MM.1S (cell line): ENCODE measurements at regions not wholly inside any gene's neighbourhood (a gene's known extent, or its start where the extent isn't known, plus 50 kb on each side); places are given as distances from the start of the nearest gene placed in this dataset.

Source experiments
- DNase-seq: peaks from one replicate; pipeline ENCODE4 v3.0.0-alpha.2; 2015
- H2AFZ ChIP-seq: fragments of 300-600 bp; sonication (generic); 2 replicates; pipeline ENCODE4 v1.6.0; 2016; ENCODE audit warnings: antibody characterized with exemption, low read length
- H3F3A ChIP-seq: fragments of 300-600 bp; sonication (generic); 2 replicates; pipeline ENCODE4 v1.6.1; 2016; ENCODE audit warnings: mild to moderate bottlenecking, antibody characterized with exemption, low read length, moderate library complexity, mixed read lengths; ENCODE audit not compliant: insufficient read depth
- H3K27ac ChIP-seq: fragments of 300-600 bp; sonication (generic); 2 replicates; pipeline ENCODE4 v1.5.1; 2016; ENCODE audit warnings: mild to moderate bottlenecking, low read length
- H3K27me3 ChIP-seq: fragments of 300-600 bp; sonication (generic); replicated peaks from 2 replicates; pipeline ENCODE4 v1.6.0; 2016; ENCODE audit warnings: low read length; ENCODE audit not compliant: insufficient read depth
- H3K36me3 ChIP-seq: fragments of 300-600 bp; sonication (generic); replicated peaks from 2 replicates; pipeline ENCODE4 v1.6.1; 2016; ENCODE audit warnings: mild to moderate bottlenecking, low read length, mixed read lengths; ENCODE audit not compliant: insufficient read depth
- H3K4me1 ChIP-seq: fragments of 300-600 bp; sonication (generic); 2 replicates; pipeline ENCODE4 v1.6.1; 2016; ENCODE audit warnings: low read length, mixed read lengths
- H3K4me2 ChIP-seq: fragments of 300-600 bp; sonication (generic); 2 replicates; pipeline ENCODE4 v1.6.0; 2016; ENCODE audit warnings: low read depth, low read length
- H3K4me3 ChIP-seq: fragments of 300-600 bp; sonication (generic); 2 replicates; pipeline ENCODE4 v1.5.1; 2016; ENCODE audit warnings: low read length, mixed read lengths
- H3K79me2 ChIP-seq: fragments of 300-600 bp; sonication (generic); 2 replicates; pipeline ENCODE4 v1.6.1; 2016; ENCODE audit warnings: mixed run types, low read length, mixed read lengths
- H3K9ac ChIP-seq: fragments of 300-600 bp; sonication (generic); 2 replicates; pipeline ENCODE4 v1.6.1; 2016; ENCODE audit warnings: low read length, mixed read lengths
- H3K9me2 ChIP-seq: fragments of 300-600 bp; sonication (generic); replicated peaks from 2 replicates; pipeline ENCODE4 v1.6.1; 2016; ENCODE audit warnings: mild to moderate bottlenecking, low read length, mixed read lengths; ENCODE audit not compliant: insufficient read depth
- H3K9me3 ChIP-seq: fragments of 300-600 bp; sonication (generic); replicated peaks from 2 replicates; pipeline ENCODE4 v1.6.1; 2016; ENCODE audit warnings: mild to moderate bottlenecking, low read length, mixed read lengths; ENCODE audit not compliant: insufficient read depth
- H4K20me1 ChIP-seq: fragments of 300-600 bp; sonication (generic); 2 replicates; pipeline ENCODE4 v1.6.1; 2016; ENCODE audit warnings: mild to moderate bottlenecking, low read length, moderate library complexity, mixed read lengths; ENCODE audit not compliant: insufficient read depth
- EZH2 ChIP-seq: fragments of 300-600 bp; sonication (generic); optimal IDR thresholded peaks from 2 replicates; pipeline ENCODE3; 2017; ENCODE audit warnings: low read depth, mild to moderate bottlenecking, antibody characterized with exemption, low read length, mixed read lengths
- EZH2phosphoT487 ChIP-seq: fragments of 300-600 bp; sonication (generic); IDR thresholded peaks from 2 replicates; pipeline ENCODE4 v1.6.1; 2018; ENCODE audit warnings: antibody characterized with exemption, low read length
- TF ChIP-seq, protein P1 (sequence below): fragments of 300-600 bp; sonication (generic); IDR thresholded peaks from 2 replicates; pipeline ENCODE4 v1.5.1; 2016; ENCODE audit warnings: antibody characterized with exemption, low read length, mixed read lengths

DNA sequence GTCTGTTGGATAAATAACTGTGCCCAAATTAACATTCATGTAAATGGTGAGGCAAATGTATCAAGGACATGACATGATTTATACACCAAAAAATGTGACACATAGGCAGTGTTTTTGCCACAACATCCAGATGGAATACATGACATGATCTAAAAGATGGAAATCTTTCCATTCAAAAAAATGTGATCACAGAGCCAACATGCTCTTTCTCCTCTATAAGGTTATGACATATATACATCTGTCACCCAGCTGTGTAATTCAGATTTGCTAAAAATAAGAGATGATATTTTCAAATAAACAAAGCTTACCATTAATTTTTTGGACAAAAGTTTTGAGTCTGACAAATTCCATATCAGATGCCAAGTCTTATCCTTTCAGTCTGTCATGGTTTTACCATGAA lies 95.5 kb upstream of the COL3A1 start:
- no peaks in the 10 kb centered on the region for H4K20me1 ChIP-seq
- no peak overlapping the region for H3K27ac ChIP-seq
- no peak for DNase-seq
- H2AFZ ChIP-seq = no peak overlapping the region
- no peaks in the 10 kb centered on the region for H3K36me3 ChIP-seq
- no peak overlapping the region for H3K4me3 ChIP-seq
- no peaks in the 10 kb centered on the region for H3K9me3 ChIP-seq
- TF ChIP-seq, protein P1, sequence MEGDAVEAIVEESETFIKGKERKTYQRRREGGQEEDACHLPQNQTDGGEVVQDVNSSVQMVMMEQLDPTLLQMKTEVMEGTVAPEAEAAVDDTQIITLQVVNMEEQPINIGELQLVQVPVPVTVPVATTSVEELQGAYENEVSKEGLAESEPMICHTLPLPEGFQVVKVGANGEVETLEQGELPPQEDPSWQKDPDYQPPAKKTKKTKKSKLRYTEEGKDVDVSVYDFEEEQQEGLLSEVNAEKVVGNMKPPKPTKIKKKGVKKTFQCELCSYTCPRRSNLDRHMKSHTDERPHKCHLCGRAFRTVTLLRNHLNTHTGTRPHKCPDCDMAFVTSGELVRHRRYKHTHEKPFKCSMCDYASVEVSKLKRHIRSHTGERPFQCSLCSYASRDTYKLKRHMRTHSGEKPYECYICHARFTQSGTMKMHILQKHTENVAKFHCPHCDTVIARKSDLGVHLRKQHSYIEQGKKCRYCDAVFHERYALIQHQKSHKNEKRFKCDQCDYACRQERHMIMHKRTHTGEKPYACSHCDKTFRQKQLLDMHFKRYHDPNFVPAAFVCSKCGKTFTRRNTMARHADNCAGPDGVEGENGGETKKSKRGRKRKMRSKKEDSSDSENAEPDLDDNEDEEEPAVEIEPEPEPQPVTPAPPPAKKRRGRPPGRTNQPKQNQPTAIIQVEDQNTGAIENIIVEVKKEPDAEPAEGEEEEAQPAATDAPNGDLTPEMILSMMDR = no peak
- no peak for TF ChIP-seq EZH2
- TF ChIP-seq EZH2phosphoT487 = no peak
- H3K9ac ChIP-seq = no peak overlapping the region
- no peaks in the 10 kb centered on the region for H3K79me2 ChIP-seq
- no peaks in the 10 kb centered on the region for H3F3A ChIP-seq
- H3K27me3 ChIP-seq = no peaks in the 10 kb centered on the region
- no peaks in the 10 kb centered on the region for H3K9me2 ChIP-seq
- H3K4me1 ChIP-seq = no peaks in the 10 kb centered on the region
- H3K4me2 ChIP-seq = no peak overlapping the region

DNA sequence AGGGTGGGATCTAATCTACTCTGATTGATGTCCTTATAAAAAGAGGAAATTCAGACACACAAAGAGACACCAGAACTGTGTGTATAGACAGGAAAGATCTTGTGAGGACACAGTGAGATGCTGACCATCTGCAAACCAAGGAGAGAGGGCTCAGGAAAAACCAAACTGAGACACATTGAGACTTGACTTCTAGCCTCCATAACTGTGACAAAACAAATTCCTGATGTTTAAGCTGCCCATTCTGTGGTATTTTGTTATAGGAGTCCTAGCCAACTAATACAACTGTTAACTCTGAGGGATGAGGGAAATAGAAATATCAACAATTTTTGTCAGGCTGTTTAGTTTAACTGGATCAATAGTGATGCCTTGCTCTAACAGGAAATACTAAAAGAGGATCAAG lies 93.4 kb upstream of the COL3A1 start:
- Histone ChIP-seq H2AFZ (no peak overlapping the region), H3K4me1 (no peaks in the 10 kb centered on the region), H3K9me3 (no peaks in the 10 kb centered on the region), H3K4me3 (no peak overlapping the region), H3K27me3 (no peaks in the 10 kb centered on the region), H3K27ac (no peak overlapping the region), H4K20me1 (no peaks in the 10 kb centered on the region), H3K79me2 (no peaks in the 10 kb centered on the region), H3K4me2 (no peak overlapping the region), H3F3A (no peaks in the 10 kb centered on the region), H3K9ac (no peak overlapping the region), H3K9me2 (no peaks in the 10 kb centered on the region), H3K36me3 (no peaks in the 10 kb centered on the region)
- TF ChIP-seq, protein P1 = no peak
- TF ChIP-seq EZH2phosphoT487 (no peak), EZH2 (no peak)
- DNase-seq = no peak

DNA sequence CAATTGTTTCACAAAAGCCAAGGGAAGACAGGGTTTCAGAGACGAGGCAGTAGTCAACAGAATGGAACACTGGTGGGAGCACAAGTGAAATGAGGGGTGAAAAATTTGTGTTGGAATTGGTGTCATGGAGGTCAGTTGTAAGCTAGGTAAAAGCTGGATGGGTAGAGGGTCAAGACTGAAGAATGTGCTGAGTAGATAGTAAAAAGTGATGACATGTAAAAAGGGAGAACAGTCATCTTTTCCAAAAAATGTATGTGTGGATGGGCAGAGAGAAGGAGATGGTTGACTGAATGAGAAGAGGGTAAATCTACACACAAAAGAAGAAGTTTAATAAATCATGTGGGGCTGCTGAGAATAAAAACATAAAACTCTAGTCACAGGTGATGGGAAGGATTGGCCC lies 92.7 kb upstream of the COL3A1 start:
- Histone ChIP-seq H4K20me1 (no peaks in the 10 kb centered on the region), H3K4me2 (no peak overlapping the region), H3K4me3 (no peak overlapping the region), H3K27ac (no peak overlapping the region), H3K9ac (no peak overlapping the region), H3K4me1 (no peaks in the 10 kb centered on the region), H3K36me3 (no peaks in the 10 kb centered on the region), H2AFZ (no peak overlapping the region), H3K27me3 (no peaks in the 10 kb centered on the region), H3K79me2 (no peaks in the 10 kb centered on the region), H3K9me2 (no peaks in the 10 kb centered on the region), H3F3A (no peaks in the 10 kb centered on the region), H3K9me3 (no peaks in the 10 kb centered on the region)
- TF ChIP-seq EZH2phosphoT487 (no peak), EZH2 (no peak)
- no peak for DNase-seq

DNA sequence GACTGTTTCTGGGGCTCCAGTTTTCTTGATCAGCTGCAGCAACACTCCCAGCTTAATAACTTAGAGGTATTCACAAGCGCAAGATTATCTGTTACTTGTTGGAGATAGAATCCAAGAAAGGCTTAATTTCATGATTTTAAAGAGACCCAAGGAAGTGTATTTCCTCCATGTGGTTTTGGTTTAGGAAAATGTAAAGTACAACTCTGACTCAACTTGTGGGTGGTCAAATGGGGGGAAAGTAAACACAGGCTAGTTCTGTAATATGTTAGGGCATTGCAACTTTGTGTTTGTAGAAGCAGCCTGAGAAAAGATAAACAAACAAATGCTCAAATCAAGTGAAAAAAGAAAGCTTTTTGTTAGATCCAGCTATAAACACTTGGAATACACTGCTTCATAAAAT lies 90.1 kb upstream of the COL3A1 start:
- Histone ChIP-seq H2AFZ (no peak overlapping the region), H3K9ac (no peak overlapping the region)

More for the DNA sequence above, 90.1 kb upstream of the COL3A1 start:
- DNase-seq = no peak
- no peaks in the 10 kb centered on the region for H3K9me2 ChIP-seq
- no peak overlapping the region for H3K4me2 ChIP-seq
- TF ChIP-seq EZH2 (no peak), EZH2phosphoT487 (no peak)
- TF ChIP-seq, protein P1 = no peak
- no peaks in the 10 kb centered on the region for H3K79me2 ChIP-seq
- no peak overlapping the region for H3K4me3 ChIP-seq
- H3K9me3 ChIP-seq = no peaks in the 10 kb centered on the region
- H3K27ac ChIP-seq = no peak overlapping the region
- H3K4me1 ChIP-seq = no peaks in the 10 kb centered on the region
- H3F3A ChIP-seq = no peaks in the 10 kb centered on the region
- H3K27me3 ChIP-seq = no peaks in the 10 kb centered on the region
- no peaks in the 10 kb centered on the region for H4K20me1 ChIP-seq
- H3K36me3 ChIP-seq = no peaks in the 10 kb centered on the region
